GM12875 (cell line): ENCODE measurements at regions not wholly inside any gene's neighbourhood (a gene's known extent, or its start where the extent isn't known, plus 50 kb on each side); places are given as distances from the start of the nearest gene placed in this dataset.

Experiments used
- H3K4me3 ChIP-seq: one replicate; pipeline ENCODE4 v1.5.1; 2011; ENCODE audit warnings: low read depth, low read length, control low read depth
- CTCF ChIP-seq: IDR thresholded peaks from 2 replicates; pipeline ENCODE4 v1.5.1; 2011; ENCODE audit warnings: low read depth, mild to moderate bottlenecking, control low read depth, inconsistent platforms, low read length, moderate library complexity, borderline replicate concordance; ENCODE audit not compliant: insufficient read depth

GRCh38 chr6:112800439-112800838, 453.3 kb downstream of the RFPL4B start:
- H3K4me3 ChIP-seq: no peak overlapping the region
- no peak for TF ChIP-seq CTCF

GRCh38 chr6:112800916-112801315, 453.8 kb downstream of the RFPL4B start:
- H3K4me3 ChIP-seq: no peak overlapping the region
- TF ChIP-seq CTCF: no peak

- TF ChIP-seq CTCF: no peak
- no peak overlapping the region for H3K4me3 ChIP-seq
Observed at GRCh38 chr6:112801468-112802080, 454.4 kb downstream of the RFPL4B start.

- TF ChIP-seq CTCF: no peak
- no peak overlapping the region for H3K4me3 ChIP-seq
Observed at GRCh38 chr6:112802144-112802543, 455.0 kb downstream of the RFPL4B start.

GRCh38 chr6:112804638-112805330, 457.7 kb downstream of the RFPL4B start:
- H3K4me3 ChIP-seq: no peak overlapping the region
- TF ChIP-seq CTCF: no peak

- no peak overlapping the region for H3K4me3 ChIP-seq
- no peak for TF ChIP-seq CTCF
Observed at GRCh38 chr6:112806163-112806865, 459.2 kb downstream of the RFPL4B start.
